GF-D8 (cell line): ENCODE measurements at regions not wholly inside any gene's neighbourhood (a gene's known extent, or its start where the extent isn't known, plus 50 kb on each side); places are given as distances from the start of the nearest gene placed in this dataset.
"Not testable (repeated sequence)": the region's sequence is repeated elsewhere in the genome, so short reads cannot be mapped to it uniquely, and the experiment has no call there.

Experiments used
- DNase-seq: peaks from one replicate; lab custom pipeline; 2025; lab: John Stamatoyannopoulos, UW

- DNase-seq = no peak
Measured at GRCh38 chr6:23659125-23659524, 466.9 kb upstream of the NRSN1 start.

- DNase-seq = no peak
Measured at GRCh38 chr6:23661549-23661948, 464.5 kb upstream of the NRSN1 start.

- no peak for DNase-seq
Measured at GRCh38 chr6:23663096-23663495, 462.9 kb upstream of the NRSN1 start.

- DNase-seq = no peak
Measured at GRCh38 chr6:23663652-23664051, 462.4 kb upstream of the NRSN1 start.

GRCh38 chr6:23665911-23666310, 460.1 kb upstream of the NRSN1 start:
- not testable (repeated sequence) for DNase-seq

GRCh38 chr6:23672737-23673136, 453.3 kb upstream of the NRSN1 start:
- DNase-seq = no peak

- no peak for DNase-seq
Measured at GRCh38 chr6:23678626-23679025, 447.4 kb upstream of the NRSN1 start.

GRCh38 chr6:23681743-23682142, 444.3 kb upstream of the NRSN1 start:
- DNase-seq = no peak

GRCh38 chr6:23688650-23689049, 437.4 kb upstream of the NRSN1 start:
- no peak for DNase-seq

- no peak for DNase-seq
Measured at GRCh38 chr6:23690453-23691049, 435.5 kb upstream of the NRSN1 start.

- DNase-seq = no peak
Measured at GRCh38 chr6:23692184-23692583, 433.8 kb upstream of the NRSN1 start.

- no peak for DNase-seq
Measured at GRCh38 chr6:23696992-23697391, 429.0 kb upstream of the NRSN1 start.

- no peak for DNase-seq
Measured at GRCh38 chr6:23704479-23705052, 421.4 kb upstream of the NRSN1 start.

- no peak for DNase-seq
Measured at GRCh38 chr6:23705697-23706096, 420.3 kb upstream of the NRSN1 start.

- no peak for DNase-seq
Measured at GRCh38 chr6:23712756-23713155, 413.3 kb upstream of the NRSN1 start.

GRCh38 chr6:23713211-23713610, 412.8 kb upstream of the NRSN1 start:
- DNase-seq = no peak

- no peak for DNase-seq
Measured at GRCh38 chr6:23728707-23729106, 397.3 kb upstream of the NRSN1 start.

GRCh38 chr6:23731609-23732008, 394.4 kb upstream of the NRSN1 start:
- DNase-seq = no peak

- DNase-seq = no peak
Measured at GRCh38 chr6:23732521-23732920, 393.5 kb upstream of the NRSN1 start.

- DNase-seq = no peak
Measured at GRCh38 chr6:23735151-23735550, 390.9 kb upstream of the NRSN1 start.

- no peak for DNase-seq
Measured at GRCh38 chr6:23736577-23736976, 389.4 kb upstream of the NRSN1 start.

GRCh38 chr6:23747239-23747638, 378.8 kb upstream of the NRSN1 start:
- DNase-seq = no peak

- DNase-seq = no peak
Measured at GRCh38 chr6:23752414-23752813, 373.6 kb upstream of the NRSN1 start.

- no peak for DNase-seq
Measured at GRCh38 chr6:23754197-23754596, 371.8 kb upstream of the NRSN1 start.
